Fibroblast of villous mesenchyme (primary cell): ENCODE measurements at regions not wholly inside any gene's neighbourhood (a gene's known extent, or its start where the extent isn't known, plus 50 kb on each side); places are given as distances from the start of the nearest gene placed in this dataset.
A peak's percentile ranks its signal among the peaks of the same experiment; 100 is the strongest.

Source experiments
- DNase-seq: peaks from one replicate; pipeline ENCODE4 v3.0.0-alpha.2; 2010; ENCODE audit warnings: low read depth
- H3K4me3 ChIP-seq: 2 replicates; pipeline ENCODE4 v1.5.1; 2011; ENCODE audit warnings: low read depth, mild to moderate bottlenecking, low read length
- CTCF ChIP-seq: IDR thresholded peaks from 2 replicates; pipeline ENCODE4 v1.5.1; 2012; ENCODE audit warnings: low read depth, mild to moderate bottlenecking, low read length; ENCODE audit not compliant: insufficient read depth

- H3K4me3 ChIP-seq: no peak overlapping the region
- no peak for TF ChIP-seq CTCF
- peak; percentile 27 for DNase-seq
Measured at GRCh38 chr15:94064676-94065313, 166.6 kb upstream of the MCTP2 start.

DNA sequence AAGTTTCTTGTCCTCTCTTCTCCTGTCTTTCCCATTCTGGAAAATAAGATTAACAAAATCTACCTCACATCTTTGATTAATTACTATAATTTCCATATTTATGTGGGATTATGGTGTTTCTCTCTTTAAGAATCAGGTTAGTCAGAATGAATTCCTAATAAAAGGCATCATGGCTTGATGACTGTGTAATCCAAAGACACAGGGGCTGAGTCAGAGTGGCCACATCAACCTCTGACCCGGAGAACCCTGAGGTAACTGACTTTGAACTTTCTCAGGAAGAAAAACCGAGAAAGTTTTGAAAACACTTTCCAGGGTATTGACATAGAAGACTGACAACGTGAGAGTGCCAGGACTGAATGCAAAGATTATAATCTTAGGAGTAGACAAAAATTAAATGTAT, 170.3 kb upstream of the MCTP2 start:
- no peak overlapping the region for H3K4me3 ChIP-seq
- DNase-seq: no peak
- TF ChIP-seq CTCF: no peak

DNA sequence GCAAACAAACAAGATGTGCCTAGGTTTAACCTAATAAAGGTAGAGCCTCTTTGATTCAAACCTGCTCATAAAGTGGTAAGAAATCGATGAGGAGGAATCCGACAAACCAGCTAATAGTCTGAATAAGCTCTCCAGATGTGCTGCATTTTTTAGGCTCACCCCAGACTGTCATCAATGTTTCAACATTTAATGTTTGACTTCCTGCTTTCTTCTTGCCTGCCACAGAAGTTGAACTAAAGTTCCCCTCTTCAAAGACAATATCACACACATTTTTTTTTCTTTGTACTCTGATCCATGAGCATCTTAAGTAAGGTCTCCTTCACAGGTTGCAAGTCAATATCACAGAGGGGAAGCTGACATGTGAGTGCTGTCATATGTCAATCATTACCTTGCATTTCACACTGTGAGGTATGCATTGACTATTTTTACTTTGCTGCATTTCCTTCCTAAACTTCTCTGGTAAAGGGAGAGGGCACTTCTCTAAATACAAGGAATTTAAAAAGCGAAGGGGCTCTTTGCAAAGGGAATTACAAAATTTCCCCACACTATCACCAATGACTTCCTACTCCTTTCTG, 172.3 kb upstream of the MCTP2 start:
- no peak for DNase-seq
- no peak for TF ChIP-seq CTCF
- no peak overlapping the region for H3K4me3 ChIP-seq

- TF ChIP-seq CTCF: no peak
- no peak for DNase-seq
Measured at GRCh38 chr15:94057305-94057704, 174.1 kb upstream of the MCTP2 start.

DNA sequence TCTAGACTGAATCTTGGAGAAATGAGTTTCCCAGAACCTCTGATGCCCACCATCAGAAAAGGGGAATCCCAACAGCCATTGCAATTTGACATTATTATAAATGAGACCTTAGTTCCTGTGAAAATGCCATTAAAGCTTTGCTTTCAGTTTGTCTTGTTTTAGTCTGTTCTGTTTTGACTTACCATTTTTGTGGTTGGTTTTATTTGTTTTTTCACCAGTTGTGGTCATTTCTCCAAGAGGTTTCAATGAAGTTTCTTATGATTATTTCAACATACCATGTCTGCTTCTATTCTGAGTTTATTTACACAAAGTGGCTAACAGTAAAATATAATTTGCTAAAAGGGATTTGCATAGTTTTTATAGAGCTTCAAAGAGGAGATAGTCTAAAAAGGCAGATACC, 175.0 kb upstream of the MCTP2 start:
- no peak for TF ChIP-seq CTCF
- no peak overlapping the region for H3K4me3 ChIP-seq
- peak; percentile 92 for DNase-seq

More at GRCh38 chr15:94057305-94057704, 174.1 kb upstream of the MCTP2 start:
- H3K4me3 ChIP-seq: no peak overlapping the region

GRCh38 chr15:94053626-94054025, 177.7 kb upstream of the MCTP2 start:
- no peak overlapping the region for H3K4me3 ChIP-seq
- DNase-seq: no peak
- TF ChIP-seq CTCF: no peak

- DNase-seq: no peak
- no peak overlapping the region for H3K4me3 ChIP-seq
- TF ChIP-seq CTCF: no peak
Measured at GRCh38 chr15:94052711-94053110, 178.7 kb upstream of the MCTP2 start.
